Kidney epithelial cell (primary cell): ENCODE measurements at regions not wholly inside any gene's neighbourhood (a gene's known extent, or its start where the extent isn't known, plus 50 kb on each side); places are given as distances from the start of the nearest gene placed in this dataset.

Source experiments
- DNase-seq: peaks from one replicate; pipeline ENCODE4 v3.0.0-alpha.2; 2010; ENCODE audit warnings: low read depth
- H3K27me3 ChIP-seq: 2 replicates; pipeline ENCODE4 v1.6.0; 2011; ENCODE audit warnings: low read length; ENCODE audit not compliant: control insufficient read depth, insufficient read depth
- H3K36me3 ChIP-seq: 2 replicates; pipeline ENCODE4 v1.5.1; 2011; ENCODE audit warnings: low read length; ENCODE audit not compliant: control insufficient read depth, insufficient read depth
- H3K4me3 ChIP-seq: 2 replicates; pipeline ENCODE4 v1.5.1; 2011; ENCODE audit warnings: low read depth, mild to moderate bottlenecking, control low read depth, low read length
- TF ChIP-seq, protein P1 (sequence below): IDR thresholded peaks from 2 replicates; pipeline ENCODE4 v1.5.1; 2011; ENCODE audit warnings: mild to moderate bottlenecking, moderate library complexity, low read length, control low read depth, inconsistent platforms; ENCODE audit not compliant: insufficient read depth, poor library complexity, severe bottlenecking

DNA sequence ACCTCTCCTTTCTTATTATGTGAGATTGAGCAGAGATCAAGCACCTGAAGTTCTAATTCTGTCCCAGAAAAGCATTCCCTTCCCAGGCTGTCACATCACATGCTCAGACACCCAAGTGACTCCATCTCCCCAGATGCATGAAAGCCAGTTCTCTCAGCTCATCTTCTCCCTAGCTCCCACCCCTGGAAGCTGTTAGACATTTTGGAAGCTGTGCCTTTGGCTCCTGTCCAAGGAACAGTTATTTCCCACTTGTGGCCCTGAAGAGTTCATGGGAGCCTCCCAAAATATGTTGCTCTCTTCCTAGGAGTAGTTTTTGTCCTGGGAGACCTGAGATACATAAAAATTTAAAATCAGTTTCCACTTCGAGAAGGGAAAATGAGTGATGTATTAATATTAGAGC lies 161.4 kb upstream of the GAS1 start:
- TF ChIP-seq, protein P1, sequence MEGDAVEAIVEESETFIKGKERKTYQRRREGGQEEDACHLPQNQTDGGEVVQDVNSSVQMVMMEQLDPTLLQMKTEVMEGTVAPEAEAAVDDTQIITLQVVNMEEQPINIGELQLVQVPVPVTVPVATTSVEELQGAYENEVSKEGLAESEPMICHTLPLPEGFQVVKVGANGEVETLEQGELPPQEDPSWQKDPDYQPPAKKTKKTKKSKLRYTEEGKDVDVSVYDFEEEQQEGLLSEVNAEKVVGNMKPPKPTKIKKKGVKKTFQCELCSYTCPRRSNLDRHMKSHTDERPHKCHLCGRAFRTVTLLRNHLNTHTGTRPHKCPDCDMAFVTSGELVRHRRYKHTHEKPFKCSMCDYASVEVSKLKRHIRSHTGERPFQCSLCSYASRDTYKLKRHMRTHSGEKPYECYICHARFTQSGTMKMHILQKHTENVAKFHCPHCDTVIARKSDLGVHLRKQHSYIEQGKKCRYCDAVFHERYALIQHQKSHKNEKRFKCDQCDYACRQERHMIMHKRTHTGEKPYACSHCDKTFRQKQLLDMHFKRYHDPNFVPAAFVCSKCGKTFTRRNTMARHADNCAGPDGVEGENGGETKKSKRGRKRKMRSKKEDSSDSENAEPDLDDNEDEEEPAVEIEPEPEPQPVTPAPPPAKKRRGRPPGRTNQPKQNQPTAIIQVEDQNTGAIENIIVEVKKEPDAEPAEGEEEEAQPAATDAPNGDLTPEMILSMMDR: no peak
- Histone ChIP-seq H3K36me3 (no peaks in the 10 kb centered on the region), H3K4me3 (no peak overlapping the region), H3K27me3 (no peaks in the 10 kb centered on the region)
- DNase-seq: no peak

DNA sequence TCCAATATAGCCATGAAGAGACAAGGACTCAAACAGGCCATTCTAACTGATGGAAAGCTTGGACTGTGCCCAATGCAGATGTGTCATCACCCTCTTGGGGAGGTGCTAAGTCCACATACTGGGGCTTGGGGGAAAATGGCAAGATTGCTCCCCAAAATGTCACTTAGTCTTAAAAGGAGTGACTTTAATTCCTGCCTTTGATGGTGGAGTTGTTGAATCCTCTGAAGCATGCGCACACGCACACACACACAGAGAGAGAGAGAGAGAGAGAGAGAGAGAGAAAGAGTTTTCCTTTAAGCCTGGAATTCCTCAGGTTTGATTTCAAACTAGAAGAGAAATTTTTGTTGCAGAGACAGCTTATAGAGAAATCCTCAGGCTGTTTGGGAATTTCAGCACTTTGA lies 161.9 kb upstream of the GAS1 start:
- Histone ChIP-seq H3K36me3 (no peaks in the 10 kb centered on the region), H3K27me3 (no peaks in the 10 kb centered on the region), H3K4me3 (no peak overlapping the region)
- TF ChIP-seq, protein P1: no peak
- DNase-seq: no peak

DNA sequence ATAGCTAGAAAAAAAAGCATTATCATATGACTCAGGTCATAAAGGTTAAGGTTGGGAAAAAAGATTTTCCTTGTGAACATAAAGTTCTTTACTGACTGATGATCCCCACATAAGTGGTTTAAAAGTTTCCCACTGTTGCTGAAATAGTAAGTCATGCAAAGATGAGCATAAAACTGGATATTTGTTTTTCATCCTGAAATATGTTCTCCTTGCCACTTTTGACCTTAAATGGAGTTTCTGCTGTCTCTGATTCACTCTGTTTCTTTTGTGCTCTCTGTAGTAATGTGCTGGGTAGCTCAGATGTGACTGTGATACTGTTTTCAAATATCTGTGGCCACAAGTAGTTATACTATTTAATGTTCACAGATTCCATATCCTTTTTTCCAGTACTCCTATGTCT lies 162.5 kb upstream of the GAS1 start:
- TF ChIP-seq, protein P1: no peak
- H3K27me3 ChIP-seq: no peaks in the 10 kb centered on the region
- no peak overlapping the region for H3K4me3 ChIP-seq
- DNase-seq: no peak
- H3K36me3 ChIP-seq: no peaks in the 10 kb centered on the region

DNA sequence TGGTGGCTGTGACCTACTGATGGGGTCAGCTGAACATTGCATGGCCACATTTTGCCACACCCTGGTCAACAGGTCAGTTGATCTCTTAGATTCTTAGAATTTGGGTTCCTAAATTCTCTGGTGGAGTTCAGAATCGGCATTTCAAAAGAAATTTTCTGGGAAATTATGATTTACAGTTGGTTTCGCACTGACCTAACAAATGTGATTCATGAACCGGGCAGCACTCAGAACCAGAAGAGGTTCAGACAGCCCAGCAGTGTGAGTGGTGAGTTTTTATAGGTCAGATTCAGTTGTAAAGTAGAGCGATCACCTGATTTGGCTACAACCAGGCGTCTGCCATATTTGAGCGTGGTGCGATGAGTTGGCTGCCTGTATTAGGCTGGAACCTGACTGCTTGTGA lies 163.7 kb upstream of the GAS1 start:
- TF ChIP-seq, protein P1: no peak
- H3K27me3 ChIP-seq: no peaks in the 10 kb centered on the region
- DNase-seq: no peak

DNA sequence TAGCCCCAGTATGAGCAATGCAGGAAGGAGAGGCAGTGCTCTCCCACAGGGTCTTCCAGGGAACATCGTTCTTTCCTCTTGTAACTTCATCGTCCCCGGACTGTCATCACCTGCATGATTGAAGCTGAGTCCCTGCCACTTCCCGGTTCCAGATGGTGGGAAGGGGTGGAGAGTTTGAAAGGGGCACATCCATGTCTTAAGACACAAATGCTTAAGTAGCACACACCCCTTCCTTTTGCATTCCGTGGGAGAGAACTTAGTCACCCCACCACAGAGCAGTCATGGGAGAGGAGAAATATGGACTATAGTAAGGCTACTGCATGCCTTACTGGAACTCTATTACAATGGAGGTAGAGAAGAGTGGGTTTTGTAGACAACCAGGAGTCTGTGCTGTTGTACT lies 165.3 kb upstream of the GAS1 start:
- DNase-seq: no peak
- Histone ChIP-seq H3K27me3 (no peaks in the 10 kb centered on the region), H3K36me3 (no peaks in the 10 kb centered on the region), H3K4me3 (no peak overlapping the region)
- TF ChIP-seq, protein P1: no peak

More for the DNA sequence above, 163.7 kb upstream of the GAS1 start:
- no peaks in the 10 kb centered on the region for H3K36me3 ChIP-seq
- no peak overlapping the region for H3K4me3 ChIP-seq

DNA sequence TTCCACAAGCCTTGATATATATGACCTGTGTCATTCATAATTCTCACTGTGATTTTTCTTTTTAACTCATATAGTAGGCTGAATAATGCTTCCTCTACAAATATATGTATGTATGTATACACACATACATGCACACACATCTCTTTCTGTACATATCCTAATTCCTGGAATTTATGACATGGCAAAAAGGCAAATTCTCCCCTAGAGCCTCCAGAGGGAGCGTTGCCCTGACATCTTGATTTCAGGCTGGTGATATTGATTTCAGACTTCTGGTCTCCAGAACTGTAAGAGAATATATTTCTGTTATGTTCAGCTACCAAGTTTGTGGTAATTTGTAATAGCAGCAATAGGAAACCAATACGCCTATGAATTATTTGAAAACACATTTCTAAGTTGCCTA lies 166.6 kb upstream of the GAS1 start:
- Histone ChIP-seq H3K27me3 (no peaks in the 10 kb centered on the region), H3K36me3 (no peaks in the 10 kb centered on the region), H3K4me3 (no peak overlapping the region)
- DNase-seq: no peak
- TF ChIP-seq, protein P1: no peak
